Heart left ventricle (tissue), 16 donors: ENCODE measurements at regions not wholly inside any gene's neighbourhood (a gene's known extent, or its start where the extent isn't known, plus 50 kb on each side); places are given as distances from the start of the nearest gene placed in this dataset.

Experiments used
- ATAC-seq, 4 donors: fragments of 200-7000 bp; cut with Tn5 transposase; one replicate each; pipeline ENCODE4 v1.9.1; 2020 to 2022; ENCODE audit warnings: moderate library complexity in 4 of 4, mild to moderate bottlenecking in 3 of 4, moderate number of reproducible peaks in 1 of 4
- DNase-seq, 5 donors: peaks; one replicate each; pipeline ENCODE4 v3.0.0-alpha.2; 2020
- H3K27ac ChIP-seq, 12 donors: fragments of 200-600 bp; sonication (generic) in 4 of 12; one replicate each; pipeline versions ENCODE4 v1.5.0 to v1.8.0; 2016 to 2022; ENCODE audit warnings: mild to moderate bottlenecking in 2 of 12
- H3K27me3 ChIP-seq, 9 donors: fragments of 200-600 bp; sonication (generic) in 2 of 9; one replicate each; pipeline versions ENCODE4 v1.5.1 to v1.8.0; 2016 to 2022; ENCODE audit warnings: mild to moderate bottlenecking in 3 of 9
- H3K36me3 ChIP-seq, 9 donors: fragments of 200-600 bp; sonication (generic) in 2 of 9; one replicate each; pipeline versions ENCODE4 v1.5.0 to v1.8.0; 2018 to 2022; ENCODE audit warnings: mild to moderate bottlenecking in 2 of 9
- H3K4me1 ChIP-seq, 12 donors: fragments of 200-600 bp; sonication (generic) in 4 of 12; one replicate each; pipeline versions ENCODE4 v1.5.0 to v1.8.0; 2016 to 2022; ENCODE audit warnings: mild to moderate bottlenecking in 3 of 12
- H3K4me3 ChIP-seq, 12 donors: fragments of 200-600 bp; sonication (generic) in 4 of 12; one replicate each; pipeline versions ENCODE4 v1.5.0 to v1.8.0; 2017 to 2022; ENCODE audit warnings: mild to moderate bottlenecking in 9 of 12, moderate library complexity in 4 of 12
- H3K9me3 ChIP-seq, 12 donors: fragments of 200-600 bp; sonication (generic) in 4 of 12; one replicate each; pipeline versions ENCODE4 v1.5.0 to v1.8.0; 2016 to 2022; ENCODE audit warnings: mild to moderate bottlenecking in 1 of 12
- CTCF ChIP-seq, 12 donors: fragments of 200-600 bp; sonication (generic) in 4 of 12; IDR thresholded peaks; one replicate each; pipeline versions ENCODE4 v1.5.0 to v1.8.0; 2018 to 2022; ENCODE audit warnings: antibody characterized with exemption in 12 of 12, mild to moderate bottlenecking in 5 of 12
- POLR2A ChIP-seq, 2 donors: fragments of 450-650 bp; IDR thresholded peaks; one replicate each; pipeline ENCODE4 v1.6.1; 2017; ENCODE audit warnings: antibody characterized with exemption in 2 of 2, mild to moderate bottlenecking in 2 of 2, moderate library complexity in 2 of 2
- WGBS, 4 donors: extraction: QIAGEN DNeasy Blood & Tissue Kit in 2 of 4; methylation state at CpG; one replicate each; pipeline versions ENCODE4 v1.1.5 to v1.1.7; 2013 to 2018; 5-methylcytosine and 5-hydroxymethylcytosine counted together
- intact Hi-C, 10 donors: fragments of 100-400 bp; cut with DNase I; formaldehyde crosslinking; loops; one replicate each; pipeline versions ENCODE4 v1.11.1 to v1.14.2; 2022
- donor health status: ischemic (EF 13 %, LVEDD 7.1; RV severe dilation, severe dysfunction).
- donor health status: healthy with polysubstance abuse.
- donor health status: DM: no; HTN: yes; CAD: no.
- donor health status: DM: no; HTN: no; CAD: no.
- donor health status: ischemic (EF 25% LVEDD 6.9; RV normal size, moderate dysfunction).
- donor health status: ischemic (EF 25% LVEDD 5.7; RV mildly dilated, moderate dysfunction).
- donor health status: healthy.
- donor health status: DM: yes; HTN: yes; CAD: no.
- donor health status: ischemic (EF 35%, LVEDD 5.7; RV mildly dilated, moderate dysfunction).
- donor health status: nonischemic (EF 11% LVEDD 7.7; RV severe dilation, severe dysfunction).
- donor health status: DM: yes; HTN: yes; CAD: no.
- donor health status: PGD.
- donor health status: ischemic (EF 29% LVEDD 5.4; RV normal size, mild dysfunction).
- donor health status: nonischemic (EF 23%, LVEDD 6.1; RV moderate dilation, normal function).

DNA sequence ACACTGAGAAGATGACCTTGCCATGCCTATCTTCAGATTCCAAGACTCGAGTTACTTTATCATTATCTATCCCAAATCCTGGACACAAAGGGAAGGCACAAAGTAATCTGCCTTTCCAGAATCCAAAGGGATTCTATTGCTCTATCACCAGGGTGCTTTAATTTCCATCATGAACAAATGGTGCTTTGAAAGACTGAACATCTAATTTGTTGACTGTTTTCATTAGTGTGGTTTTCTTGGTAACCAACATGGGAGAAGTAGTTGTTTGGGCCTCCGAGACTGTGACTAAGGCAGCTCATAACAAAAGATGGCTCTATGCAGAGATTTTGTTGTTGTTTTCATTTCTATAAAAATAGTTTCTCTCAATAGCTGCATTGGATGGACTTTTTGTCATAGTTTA is 441.0 kb upstream of the SOX9 start:
- Histone ChIP-seq H3K27ac (no peak overlapping the region), H3K36me3 (no peaks in the 10 kb centered on the region), H3K4me1 (no peaks in the 10 kb centered on the region), H3K27me3 (no peaks in the 10 kb centered on the region), H3K9me3 (no peaks in the 10 kb centered on the region), H3K4me3 (no peak overlapping the region)
- intact Hi-C loops, result loop anchor here in 1 of 10 donors (10.0 kb wide), 1 partner anchor 55 kb away; no protein-coding TSS in a partner anchor
- TF ChIP-seq POLR2A (IDR thresholded peaks at IDR 0.05) (no peak), CTCF (IDR thresholded peaks at IDR 0.05) (no peak)
- DNase-seq, result no peak
- WGBS, 4 donors, result 62 to 76% (median 69%) methylated on average over 2 of the region's 2 CpGs
- no peak for ATAC-seq

GRCh38 chr17:71681427-71682173 is 439.2 kb upstream of the SOX9 start:
- DNase-seq (no peak), ATAC-seq (no peak)
- Histone ChIP-seq H3K4me3 (no peak overlapping the region), H3K36me3 (no peaks in the 10 kb centered on the region), H3K27me3 (no peaks in the 10 kb centered on the region), H3K4me1 (no peaks in the 10 kb centered on the region), H3K27ac (no peak overlapping the region), H3K9me3 (no peaks in the 10 kb centered on the region)
- 73 to 82% (median 77%) methylated on average over 4 of the region's 4 CpGs for WGBS, 4 donors
- TF ChIP-seq POLR2A (IDR thresholded peaks at IDR 0.05) (no peak), CTCF (IDR thresholded peaks at IDR 0.05) (no peak)
- intact Hi-C loops, result no loop called here

DNA sequence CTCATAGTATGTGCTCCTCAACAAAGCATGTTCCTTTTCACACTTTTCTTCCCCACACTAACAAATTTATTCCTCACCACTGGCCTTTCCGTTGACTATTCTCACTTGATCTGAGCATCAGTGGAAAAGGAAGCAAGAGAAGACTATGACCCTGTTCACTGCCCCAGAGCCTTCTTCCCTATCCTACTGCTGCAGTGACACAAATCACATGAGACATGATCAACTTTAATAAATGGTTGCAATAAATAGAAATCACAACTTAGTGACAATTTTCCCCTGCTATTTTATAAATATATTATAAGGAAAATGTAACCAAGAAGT is 438.7 kb upstream of the SOX9 start:
- intact Hi-C loops, result no loop called here
- no peak for ATAC-seq
- no peaks in the 10 kb centered on the region for H3K36me3 ChIP-seq
- WGBS, 4 donors, result 81 to 84% (median 82%) methylated on average over 1 of the region's 1 CpG
- no peak for TF ChIP-seq CTCF (IDR thresholded peaks at IDR 0.05)
- TF ChIP-seq POLR2A (IDR thresholded peaks at IDR 0.05), result no peak
- no peak for DNase-seq
- H3K27ac ChIP-seq, result no peak overlapping the region
- no peaks in the 10 kb centered on the region for H3K27me3 ChIP-seq
- H3K9me3 ChIP-seq, result no peaks in the 10 kb centered on the region
- H3K4me1 ChIP-seq, result no peaks in the 10 kb centered on the region
- H3K4me3 ChIP-seq, result no peak overlapping the region

DNA sequence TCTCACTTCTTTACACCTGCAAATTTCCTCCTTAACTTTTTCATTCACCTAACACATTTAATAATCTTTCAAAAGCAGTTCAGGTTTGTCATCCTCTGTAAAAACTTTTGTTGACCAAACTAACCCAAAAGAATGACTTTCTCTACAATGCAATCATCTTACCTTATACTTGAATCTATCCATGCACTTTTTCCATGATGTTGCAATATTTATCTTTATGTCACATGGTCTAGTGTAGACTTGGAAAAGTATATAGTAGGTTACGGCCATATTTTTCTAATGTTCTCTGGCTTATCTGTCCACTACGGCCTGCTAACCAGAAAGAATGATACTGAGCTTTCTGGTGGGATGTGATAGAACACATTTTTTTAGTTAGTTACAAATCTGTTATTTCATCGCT is 431.0 kb upstream of the SOX9 start:
- Histone ChIP-seq H3K4me1 (no peaks in the 10 kb centered on the region), H3K36me3 (no peaks in the 10 kb centered on the region), H3K9me3 (peaks cover 0 to 4% (median 0%) of the 10 kb centered on the region in 12 donors), H3K4me3 (no peak overlapping the region), H3K27me3 (no peaks in the 10 kb centered on the region), H3K27ac (no peak overlapping the region)
- ATAC-seq (no peak), DNase-seq (no peak)
- TF ChIP-seq CTCF (IDR thresholded peaks at IDR 0.05), result no peak
- no peak for TF ChIP-seq POLR2A (IDR thresholded peaks at IDR 0.05)
- intact Hi-C loops, result no loop called here
- WGBS, 4 donors, result 78 to 83% (median 81%) methylated on average over 3 of the region's 3 CpGs
